ENCODE measurements at regions not wholly inside any gene's neighbourhood (a gene's known extent, or its start where the extent isn't known, plus 50 kb on each side); places are given as distances from the start of the nearest gene placed in this dataset.

- H3K79me2 ChIP-seq (ENCODE audit: insufficient read depth, low read length), result no peaks in the 10 kb centered on the region
- no peak overlapping the region for H4K91ac ChIP-seq (ENCODE audit: insufficient read length, low read depth, low read length)
- H2BK12ac ChIP-seq (ENCODE audit: insufficient read length, low read depth, low read length), result no peak overlapping the region
- H2BK5ac ChIP-seq (ENCODE audit: insufficient read length, low read length), result no peak overlapping the region
- no peak overlapping the region for H2AFZ ChIP-seq (ENCODE audit: low read length)
- H3K56ac ChIP-seq (ENCODE audit: insufficient read length, low read depth, low read length), result no peak overlapping the region
- H3T11ph ChIP-seq (ENCODE audit: low read length), result no peak overlapping the region
- H2AK5ac ChIP-seq (ENCODE audit: insufficient read length, low read length), result no peak overlapping the region
- H2BK20ac ChIP-seq (ENCODE audit: low read depth, low read length, poor library complexity, severe bottlenecking), result no peak overlapping the region
- no peaks in the 10 kb centered on the region for H3K27me3 ChIP-seq (ENCODE audit: insufficient read depth, low read length)
- DNase-seq, result no peak
- no peak overlapping the region for H3K27ac ChIP-seq (ENCODE audit: insufficient read length, low read depth, low read length)
- no peak overlapping the region for H3K4ac ChIP-seq (ENCODE audit: low read depth, low read length)
- no peaks in the 10 kb centered on the region for H3K9me3 Mint-ChIP-seq
- H3K14ac ChIP-seq (ENCODE audit: insufficient read depth, low read length), result no peak overlapping the region
- no peaks in the 10 kb centered on the region for H3K9me3 ChIP-seq (ENCODE audit: control insufficient read depth, low read depth, low read length)
- no peak overlapping the region for H4K5ac ChIP-seq (ENCODE audit: insufficient read length, low read depth, low read length)
- H3K4me1 Mint-ChIP-seq, result peaks cover 0 to 7% of the 10 kb centered on the region in 2 experiments; a peak in 2 of 4 replicates
- no peak overlapping the region for H3K23ac ChIP-seq (ENCODE audit: insufficient read length, low read depth, low read length)
- H3K79me1 ChIP-seq (ENCODE audit: insufficient read depth, low read depth, low read length, poor library complexity, severe bottlenecking), result no peaks in the 10 kb centered on the region
- H3K4me3 Mint-ChIP-seq, result no peak overlapping the region
- H3K9ac ChIP-seq (ENCODE audit: extremely low read depth, insufficient read length, low read length), result no peak overlapping the region
- H3K18ac ChIP-seq (ENCODE audit: insufficient read length, low read depth, low read length), result no peak overlapping the region
- H2BK15ac ChIP-seq (ENCODE audit: low read depth, low read length), result no peak overlapping the region
- H3K36me3 Mint-ChIP-seq (ENCODE audit: insufficient read depth in 1 of 3, low read depth in 3 of 3), result no peaks in the 10 kb centered on the region
- H3K27ac Mint-ChIP-seq, result no peak overlapping the region
- H2BK120ac ChIP-seq (ENCODE audit: low read depth, low read length, poor library complexity, severe bottlenecking), result no peak overlapping the region
- no CpG with 5 or more reads among the region's 3 CpGs for WGBS (ENCODE audit: extremely low coverage, insufficient read length, low lambda C conversion rate)
- H3K4me2 ChIP-seq (ENCODE audit: insufficient read depth, insufficient read length, low read length), result no peak overlapping the region
- no peaks in the 10 kb centered on the region for H3K27me3 Mint-ChIP-seq (ENCODE audit: low read depth)
- no peak overlapping the region for H4K8ac ChIP-seq (replicated peaks; ENCODE audit: insufficient read length, low read depth, low read length)
- no peaks in the 10 kb centered on the region for H3K23me2 ChIP-seq (ENCODE audit: insufficient read length, low read depth, low read length, poor library complexity, severe bottlenecking)
- peaks cover 2% of the 10 kb centered on the region; the same call in 1 of the 2 replicates for H3K4me1 ChIP-seq (ENCODE audit: insufficient read depth, low read length)
- TF ChIP-seq, protein P1, sequence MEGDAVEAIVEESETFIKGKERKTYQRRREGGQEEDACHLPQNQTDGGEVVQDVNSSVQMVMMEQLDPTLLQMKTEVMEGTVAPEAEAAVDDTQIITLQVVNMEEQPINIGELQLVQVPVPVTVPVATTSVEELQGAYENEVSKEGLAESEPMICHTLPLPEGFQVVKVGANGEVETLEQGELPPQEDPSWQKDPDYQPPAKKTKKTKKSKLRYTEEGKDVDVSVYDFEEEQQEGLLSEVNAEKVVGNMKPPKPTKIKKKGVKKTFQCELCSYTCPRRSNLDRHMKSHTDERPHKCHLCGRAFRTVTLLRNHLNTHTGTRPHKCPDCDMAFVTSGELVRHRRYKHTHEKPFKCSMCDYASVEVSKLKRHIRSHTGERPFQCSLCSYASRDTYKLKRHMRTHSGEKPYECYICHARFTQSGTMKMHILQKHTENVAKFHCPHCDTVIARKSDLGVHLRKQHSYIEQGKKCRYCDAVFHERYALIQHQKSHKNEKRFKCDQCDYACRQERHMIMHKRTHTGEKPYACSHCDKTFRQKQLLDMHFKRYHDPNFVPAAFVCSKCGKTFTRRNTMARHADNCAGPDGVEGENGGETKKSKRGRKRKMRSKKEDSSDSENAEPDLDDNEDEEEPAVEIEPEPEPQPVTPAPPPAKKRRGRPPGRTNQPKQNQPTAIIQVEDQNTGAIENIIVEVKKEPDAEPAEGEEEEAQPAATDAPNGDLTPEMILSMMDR (conservative IDR thresholded peaks at IDR 0.05), result no peak
- H4K20me1 ChIP-seq (ENCODE audit: control insufficient read depth, insufficient read depth, insufficient read length), result no peaks in the 10 kb centered on the region
Observed at GRCh38 chr12:72102150-72102549, 163.5 kb downstream of the TPH2 start.

Measured in H9 (cell line).